H9 (cell line): ENCODE measurements at regions not wholly inside any gene's neighbourhood (a gene's known extent, or its start where the extent isn't known, plus 50 kb on each side); places are given as distances from the start of the nearest gene placed in this dataset.

Experiments used
- DNase-seq: peaks from one replicate; pipeline ENCODE4 v3.0.0-alpha.2; 2017
- H2AFZ ChIP-seq: one replicate; pipeline ENCODE4 v1.6.1; 2013; ENCODE audit warnings: mild to moderate bottlenecking, low read length, control low read depth, moderate library complexity
- H2AK5ac ChIP-seq: 2 replicates; pipeline ENCODE4 v1.6.1; 2013; ENCODE audit warnings: low read length, control low read depth, mixed read lengths; ENCODE audit not compliant: insufficient read length
- H2BK120ac ChIP-seq: one replicate; pipeline ENCODE4 v1.6.1; 2013; ENCODE audit warnings: low read depth, mild to moderate bottlenecking, low read length, control low read depth, inconsistent platforms; ENCODE audit not compliant: poor library complexity, severe bottlenecking
- H2BK12ac ChIP-seq: 2 replicates; pipeline ENCODE4 v1.6.1; 2013; ENCODE audit warnings: low read length, control low read depth, mixed read lengths, low read depth; ENCODE audit not compliant: insufficient read length
- H2BK15ac ChIP-seq: 2 replicates; pipeline ENCODE4 v1.6.1; 2013; ENCODE audit warnings: low read depth, low read length, control low read depth
- H2BK20ac ChIP-seq: one replicate; pipeline ENCODE4 v1.6.1; 2013; ENCODE audit warnings: low read depth, mild to moderate bottlenecking, low read length, control low read depth, inconsistent platforms; ENCODE audit not compliant: poor library complexity, severe bottlenecking
- H2BK5ac ChIP-seq: 2 replicates; pipeline ENCODE4 v1.6.1; 2013; ENCODE audit warnings: low read length, control low read depth, mixed read lengths; ENCODE audit not compliant: insufficient read length
- H3K14ac ChIP-seq: 2 replicates; pipeline ENCODE4 v1.6.1; 2013; ENCODE audit warnings: low read length, control low read depth; ENCODE audit not compliant: insufficient read depth
- H3K18ac ChIP-seq: 2 replicates; pipeline ENCODE4 v1.6.1; 2013; ENCODE audit warnings: low read depth, mild to moderate bottlenecking, mixed read lengths, low read length, control low read depth; ENCODE audit not compliant: insufficient read length
- H3K23ac ChIP-seq: 2 replicates; pipeline ENCODE4 v1.6.1; 2013; ENCODE audit warnings: low read length, control low read depth, mixed read lengths, low read depth; ENCODE audit not compliant: insufficient read length
- H3K23me2 ChIP-seq: 2 replicates; pipeline ENCODE4 v1.6.1; 2013; ENCODE audit warnings: low read depth, mild to moderate bottlenecking, mixed read lengths, low read length, control low read depth; ENCODE audit not compliant: insufficient read length, poor library complexity, severe bottlenecking
- H3K27ac ChIP-seq: 2 replicates; pipeline ENCODE4 v1.5.1; 2013; ENCODE audit warnings: low read length, control low read depth, mixed read lengths, low read depth; ENCODE audit not compliant: insufficient read length
- H3K27me3 ChIP-seq: 2 replicates; pipeline ENCODE4 v1.6.1; 2013; ENCODE audit warnings: low read length, control low read depth, inconsistent platforms; ENCODE audit not compliant: insufficient read depth
- H3K4ac ChIP-seq: 2 replicates; pipeline ENCODE4 v1.6.1; 2013; ENCODE audit warnings: low read depth, mild to moderate bottlenecking, control low read depth, inconsistent platforms, low read length, moderate library complexity
- H3K4me1 ChIP-seq: 2 replicates; pipeline ENCODE4 v1.6.1; 2013; ENCODE audit warnings: low read length, control low read depth, inconsistent platforms; ENCODE audit not compliant: insufficient read depth
- H3K4me2 ChIP-seq: 2 replicates; pipeline ENCODE4 v1.6.1; 2013; ENCODE audit warnings: low read length, control low read depth, mixed read lengths; ENCODE audit not compliant: insufficient read length, insufficient read depth
- H3K56ac ChIP-seq: 2 replicates; pipeline ENCODE4 v1.6.1; 2013; ENCODE audit warnings: low read depth, mild to moderate bottlenecking, mixed read lengths, low read length, control low read depth; ENCODE audit not compliant: insufficient read length
- H3K79me1 ChIP-seq: 2 replicates; pipeline ENCODE4 v1.6.1; 2013; ENCODE audit warnings: low read depth, mild to moderate bottlenecking, moderate library complexity, low read length, control low read depth, inconsistent platforms; ENCODE audit not compliant: insufficient read depth, poor library complexity, severe bottlenecking
- H3K79me2 ChIP-seq: 2 replicates; pipeline ENCODE4 v1.6.1; 2013; ENCODE audit warnings: low read length, control low read depth, inconsistent platforms; ENCODE audit not compliant: insufficient read depth
- H3K9ac ChIP-seq: 2 replicates; pipeline ENCODE4 v1.6.1; 2013; ENCODE audit warnings: low read length, control low read depth, mixed read lengths; ENCODE audit not compliant: insufficient read length; ENCODE audit errors: extremely low read depth
- H3K9me3 ChIP-seq: one replicate; pipeline ENCODE4 v1.6.1; 2013; ENCODE audit warnings: low read depth, low read length, inconsistent platforms; ENCODE audit not compliant: control insufficient read depth
- H3T11ph ChIP-seq: one replicate; pipeline ENCODE4 v1.6.1; 2013; ENCODE audit warnings: mild to moderate bottlenecking, low read length, control low read depth, inconsistent platforms
- H4K20me1 ChIP-seq: one replicate; pipeline ENCODE4 v1.6.1; 2013; ENCODE audit not compliant: control insufficient read depth, insufficient read length, insufficient read depth
- H4K5ac ChIP-seq: 2 replicates; pipeline ENCODE4 v1.6.1; 2013; ENCODE audit warnings: low read depth, mild to moderate bottlenecking, mixed read lengths, low read length, control low read depth; ENCODE audit not compliant: insufficient read length
- H4K8ac ChIP-seq: replicated peaks from 2 replicates; pipeline ENCODE4 v1.6.1; 2013; ENCODE audit warnings: low read length, control low read depth, mixed read lengths, low read depth; ENCODE audit not compliant: insufficient read length
- H4K91ac ChIP-seq: 2 replicates; pipeline ENCODE4 v1.6.1; 2013; ENCODE audit warnings: low read depth, mild to moderate bottlenecking, moderate library complexity, mixed read lengths, low read length, control low read depth; ENCODE audit not compliant: insufficient read length
- H3K27ac Mint-ChIP-seq, 3 experiments: 2 replicates in 2 of 3; 3 replicates in 1 of 3; pipeline ENCODE4 v1.8.0; 2020 to 2021; ENCODE audit warnings: mixed read lengths in 3 of 3, mild to moderate bottlenecking in 1 of 3, moderate library complexity in 1 of 3
- H3K27me3 Mint-ChIP-seq: 2 replicates; pipeline ENCODE4 v1.8.0; 2021; ENCODE audit warnings: low read depth, mild to moderate bottlenecking, moderate library complexity, mixed read lengths
- H3K36me3 Mint-ChIP-seq, 3 experiments: 2 replicates in 2 of 3; 3 replicates in 1 of 3; pipeline ENCODE4 v1.8.0; 2020 to 2021; ENCODE audit warnings: low read depth in 3 of 3, mixed read lengths in 3 of 3; ENCODE audit not compliant: insufficient read depth in 1 of 3
- H3K4me1 Mint-ChIP-seq, 2 experiments: 2 replicates each; pipeline ENCODE4 v1.8.0; 2020; ENCODE audit warnings: mixed read lengths in 2 of 2
- H3K4me3 Mint-ChIP-seq, 2 experiments: 2 replicates in 1 of 2; 3 replicates in 1 of 2; pipeline ENCODE4 v1.8.0; 2020 to 2021; ENCODE audit warnings: mild to moderate bottlenecking in 2 of 2, mixed read lengths in 2 of 2, moderate library complexity in 1 of 2
- H3K9me3 Mint-ChIP-seq, 2 experiments: 2 replicates in 1 of 2; 3 replicates in 1 of 2; pipeline ENCODE4 v1.8.0; 2020; ENCODE audit warnings: mild to moderate bottlenecking in 2 of 2, mixed read lengths in 2 of 2, moderate library complexity in 1 of 2
- WGBS: extraction: QIAGEN DNeasy Blood & Tissue Kit; methylation state at CpG from one replicate; pipeline ENCODE4 v1.1.7; 2013; ENCODE audit warnings: missing lambda C conversion rate, low lambda C conversion rate, mixed read lengths; ENCODE audit not compliant: insufficient read length; ENCODE audit errors: extremely low coverage; 5-methylcytosine and 5-hydroxymethylcytosine counted together
- TF ChIP-seq, protein P1 (sequence below): fragments of 200-600 bp; sonication (generic); conservative IDR thresholded peaks from 3 replicates; pipeline ENCODE4 v1.8.0; 2021; ENCODE audit warnings: antibody characterized with exemption, mild to moderate bottlenecking

DNA sequence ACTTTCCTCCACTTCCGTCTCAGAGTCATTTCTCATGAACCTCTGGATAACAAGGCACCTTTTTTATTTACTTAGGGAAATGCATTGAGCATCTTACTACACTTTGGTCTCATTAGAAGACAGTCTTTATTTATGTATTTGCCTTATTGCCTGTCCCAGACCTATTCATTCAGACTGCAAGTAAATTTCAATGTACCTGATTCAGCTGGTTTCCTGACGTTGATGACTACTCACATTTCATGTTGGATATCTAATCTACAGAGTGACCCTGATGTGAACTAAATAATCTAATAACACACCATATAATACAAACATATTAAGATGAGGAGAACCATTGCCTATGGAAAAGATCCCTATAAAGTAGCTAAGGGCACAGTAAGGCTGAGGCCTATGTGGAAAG, 267.7 kb downstream of the SLC6A15 start:
- Histone ChIP-seq H3K79me1 (no peaks in the 10 kb centered on the region), H3K23ac (no peak overlapping the region), H3K56ac (no peak overlapping the region), H3K4me2 (no peak overlapping the region), H2BK20ac (no peak overlapping the region), H2AFZ (no peak overlapping the region), H2AK5ac (no peak overlapping the region), H2BK120ac (no peak overlapping the region), H3K27me3 (no peaks in the 10 kb centered on the region), H4K91ac (no peak overlapping the region), H3K14ac (no peak overlapping the region), H2BK12ac (no peak overlapping the region), H3K9ac (no peak overlapping the region), H4K20me1 (no peaks in the 10 kb centered on the region), H2BK5ac (no peak overlapping the region), H3K18ac (no peak overlapping the region), H3K4ac (no peak overlapping the region), H3K27ac (no peak overlapping the region), H3K23me2 (no peaks in the 10 kb centered on the region), H4K8ac (no peak overlapping the region), H3K79me2 (no peaks in the 10 kb centered on the region), H2BK15ac (no peak overlapping the region), H3K9me3 (no peaks in the 10 kb centered on the region), H4K5ac (no peak overlapping the region), H3T11ph (no peak overlapping the region), H3K4me1 (no peaks in the 10 kb centered on the region)
- H3K27ac Mint-ChIP-seq, result no peak overlapping the region
- no peaks in the 10 kb centered on the region for H3K27me3 Mint-ChIP-seq
- no peak for DNase-seq
- TF ChIP-seq, protein P1, sequence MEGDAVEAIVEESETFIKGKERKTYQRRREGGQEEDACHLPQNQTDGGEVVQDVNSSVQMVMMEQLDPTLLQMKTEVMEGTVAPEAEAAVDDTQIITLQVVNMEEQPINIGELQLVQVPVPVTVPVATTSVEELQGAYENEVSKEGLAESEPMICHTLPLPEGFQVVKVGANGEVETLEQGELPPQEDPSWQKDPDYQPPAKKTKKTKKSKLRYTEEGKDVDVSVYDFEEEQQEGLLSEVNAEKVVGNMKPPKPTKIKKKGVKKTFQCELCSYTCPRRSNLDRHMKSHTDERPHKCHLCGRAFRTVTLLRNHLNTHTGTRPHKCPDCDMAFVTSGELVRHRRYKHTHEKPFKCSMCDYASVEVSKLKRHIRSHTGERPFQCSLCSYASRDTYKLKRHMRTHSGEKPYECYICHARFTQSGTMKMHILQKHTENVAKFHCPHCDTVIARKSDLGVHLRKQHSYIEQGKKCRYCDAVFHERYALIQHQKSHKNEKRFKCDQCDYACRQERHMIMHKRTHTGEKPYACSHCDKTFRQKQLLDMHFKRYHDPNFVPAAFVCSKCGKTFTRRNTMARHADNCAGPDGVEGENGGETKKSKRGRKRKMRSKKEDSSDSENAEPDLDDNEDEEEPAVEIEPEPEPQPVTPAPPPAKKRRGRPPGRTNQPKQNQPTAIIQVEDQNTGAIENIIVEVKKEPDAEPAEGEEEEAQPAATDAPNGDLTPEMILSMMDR, result no peak
- H3K4me1 Mint-ChIP-seq, result peaks cover 0 to 3% of the 10 kb centered on the region in 2 experiments; a peak in 2 of 4 replicates
- no peaks in the 10 kb centered on the region for H3K36me3 Mint-ChIP-seq
- no peaks in the 10 kb centered on the region for H3K9me3 Mint-ChIP-seq
- no CpG with 5 or more reads among the region's 2 CpGs for WGBS
- H3K4me3 Mint-ChIP-seq, result no peak overlapping the region
